Heart right ventricle (tissue), 16 donors: ENCODE measurements at regions not wholly inside any gene's neighbourhood (a gene's known extent, or its start where the extent isn't known, plus 50 kb on each side); places are given as distances from the start of the nearest gene placed in this dataset.
"Not testable (repeated sequence)": the region's sequence is repeated elsewhere in the genome, so short reads cannot be mapped to it uniquely, and the experiment has no call there.

Experiments
- ATAC-seq, 8 donors: fragments of 200-7000 bp; cut with Tn5 transposase; one replicate each; pipeline ENCODE4 v1.9.1; 2020; ENCODE audit warnings: mild to moderate bottlenecking in 8 of 8, moderate library complexity in 8 of 8, moderate number of reproducible peaks in 1 of 8
- DNase-seq, 2 donors: peaks; one replicate each; pipeline ENCODE4 v3.0.0-alpha.2; 2020
- H3K27ac ChIP-seq, 10 donors: fragments of 200-600 bp; sonication (generic) in 2 of 10; one replicate each; pipeline versions ENCODE4 v1.5.0 to v1.8.0; 2020 to 2022; ENCODE audit warnings: mild to moderate bottlenecking in 3 of 10
- H3K27me3 ChIP-seq, 7 donors: fragments of 200-600 bp; one replicate each; pipeline ENCODE4 v1.8.0; 2021 to 2022; ENCODE audit warnings: mild to moderate bottlenecking in 2 of 7
- H3K36me3 ChIP-seq, 9 donors: fragments of 200-600 bp; sonication (generic) in 1 of 9; one replicate each; pipeline versions ENCODE4 v1.5.0 to v1.8.0; 2020 to 2022; ENCODE audit warnings: mild to moderate bottlenecking in 2 of 9
- H3K4me1 ChIP-seq, 9 donors: fragments of 200-600 bp; sonication (generic) in 1 of 9; one replicate each; pipeline versions ENCODE4 v1.5.0 to v1.8.0; 2020 to 2022; ENCODE audit warnings: mild to moderate bottlenecking in 4 of 9
- H3K4me3 ChIP-seq, 10 donors: fragments of 200-600 bp; sonication (generic) in 2 of 10; one replicate each; pipeline versions ENCODE4 v1.5.0 to v1.8.0; 2020 to 2022; ENCODE audit warnings: mild to moderate bottlenecking in 7 of 10, moderate library complexity in 2 of 10
- H3K9me3 ChIP-seq, 11 donors: fragments of 200-600 bp in 10 of 11; sonication (generic) in 2 of 11; one replicate each; pipeline versions ENCODE4 v1.5.0 to v1.8.0; 2013 to 2022; ENCODE audit warnings: mild to moderate bottlenecking in 2 of 11, control low read depth in 1 of 11, moderate library complexity in 1 of 11
- WGBS, 2 donors: extraction: QIAGEN DNeasy Blood & Tissue Kit; methylation state at CpG; one replicate each; pipeline ENCODE4 v1.1.7; 2013; ENCODE audit warnings: inconsistent platforms in 1 of 2; 5-methylcytosine and 5-hydroxymethylcytosine counted together
- intact Hi-C, 10 donors: fragments of 100-400 bp; cut with DNase I; formaldehyde crosslinking; loops; one replicate each; pipeline versions ENCODE4 v1.11.1 to v1.14.2; 2022
- TF ChIP-seq, protein P1 (sequence below), 9 donors: fragments of 200-600 bp; sonication (generic) in 2 of 9; IDR thresholded peaks; one replicate each; pipeline versions ENCODE4 v1.5.0 to v1.8.0; 2021 to 2022; ENCODE audit warnings: antibody characterized with exemption in 9 of 9, mild to moderate bottlenecking in 5 of 9, moderate library complexity in 1 of 9
- donor health status: Arrhythmogenic right ventricular cardiomyopathy.
- donor health status: ischemic (EF 13 %, LVEDD 7.1; RV severe dilation, severe dysfunction).
- donor health status: healthy with polysubstance abuse.
- donor health status: DM: no; HTN: yes; CAD: no.
- donor health status: DM: no; HTN: no; CAD: no.
- donor health status: ischemic (EF 25% LVEDD 6.9; RV normal size, moderate dysfunction).
- donor health status: ischemic (EF 25% LVEDD 5.7; RV mildly dilated, moderate dysfunction).
- donor health status: healthy.
- donor health status: DM: yes; HTN: yes; CAD: no.
- donor health status: Ischemic cardiomyopathy.
- donor health status: ischemic (EF 35%, LVEDD 5.7; RV mildly dilated, moderate dysfunction).
- donor health status: nonischemic (EF 11% LVEDD 7.7; RV severe dilation, severe dysfunction).
- donor health status: DM: yes; HTN: yes; CAD: no.
- donor health status: PGD.
- donor health status: ischemic (EF 29% LVEDD 5.4; RV normal size, mild dysfunction).
- donor health status: nonischemic (EF 23%, LVEDD 6.1; RV moderate dilation, normal function).

DNA sequence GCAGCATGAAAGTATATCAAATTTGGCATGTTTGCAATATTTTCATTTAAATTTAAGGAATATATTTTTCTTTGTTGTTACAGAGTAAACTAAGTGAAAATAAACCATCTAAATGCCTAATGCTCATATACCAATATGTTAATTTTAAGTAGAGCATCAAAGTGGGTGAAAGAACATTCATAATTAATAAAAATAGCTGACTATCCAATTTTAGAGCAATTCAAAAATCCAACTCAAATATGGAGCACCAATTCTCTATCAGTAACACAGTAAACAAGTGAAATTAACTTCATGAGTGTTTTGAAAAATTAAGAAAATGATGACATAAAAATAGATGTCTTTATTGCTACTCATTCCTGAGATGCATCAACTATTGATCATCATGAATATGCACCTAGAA, 893.0 kb downstream of the DSC3 start:
- H3K4me1 ChIP-seq, result no peaks in the 10 kb centered on the region
- intact Hi-C loops, result loop anchor here in 1 of 10 donors (10.0 kb wide), 1 partner anchor 65 kb away; no protein-coding TSS in a partner anchor
- H3K9me3 ChIP-seq, result no peaks in the 10 kb centered on the region
- H3K36me3 ChIP-seq, result no peaks in the 10 kb centered on the region
- DNase-seq (no peak), ATAC-seq (no peak)
- no peak overlapping the region for H3K27ac ChIP-seq
- TF ChIP-seq, protein P1, sequence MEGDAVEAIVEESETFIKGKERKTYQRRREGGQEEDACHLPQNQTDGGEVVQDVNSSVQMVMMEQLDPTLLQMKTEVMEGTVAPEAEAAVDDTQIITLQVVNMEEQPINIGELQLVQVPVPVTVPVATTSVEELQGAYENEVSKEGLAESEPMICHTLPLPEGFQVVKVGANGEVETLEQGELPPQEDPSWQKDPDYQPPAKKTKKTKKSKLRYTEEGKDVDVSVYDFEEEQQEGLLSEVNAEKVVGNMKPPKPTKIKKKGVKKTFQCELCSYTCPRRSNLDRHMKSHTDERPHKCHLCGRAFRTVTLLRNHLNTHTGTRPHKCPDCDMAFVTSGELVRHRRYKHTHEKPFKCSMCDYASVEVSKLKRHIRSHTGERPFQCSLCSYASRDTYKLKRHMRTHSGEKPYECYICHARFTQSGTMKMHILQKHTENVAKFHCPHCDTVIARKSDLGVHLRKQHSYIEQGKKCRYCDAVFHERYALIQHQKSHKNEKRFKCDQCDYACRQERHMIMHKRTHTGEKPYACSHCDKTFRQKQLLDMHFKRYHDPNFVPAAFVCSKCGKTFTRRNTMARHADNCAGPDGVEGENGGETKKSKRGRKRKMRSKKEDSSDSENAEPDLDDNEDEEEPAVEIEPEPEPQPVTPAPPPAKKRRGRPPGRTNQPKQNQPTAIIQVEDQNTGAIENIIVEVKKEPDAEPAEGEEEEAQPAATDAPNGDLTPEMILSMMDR (IDR thresholded peaks at IDR 0.05), result no peak
- H3K27me3 ChIP-seq, result no peaks in the 10 kb centered on the region
- no peak overlapping the region for H3K4me3 ChIP-seq

DNA sequence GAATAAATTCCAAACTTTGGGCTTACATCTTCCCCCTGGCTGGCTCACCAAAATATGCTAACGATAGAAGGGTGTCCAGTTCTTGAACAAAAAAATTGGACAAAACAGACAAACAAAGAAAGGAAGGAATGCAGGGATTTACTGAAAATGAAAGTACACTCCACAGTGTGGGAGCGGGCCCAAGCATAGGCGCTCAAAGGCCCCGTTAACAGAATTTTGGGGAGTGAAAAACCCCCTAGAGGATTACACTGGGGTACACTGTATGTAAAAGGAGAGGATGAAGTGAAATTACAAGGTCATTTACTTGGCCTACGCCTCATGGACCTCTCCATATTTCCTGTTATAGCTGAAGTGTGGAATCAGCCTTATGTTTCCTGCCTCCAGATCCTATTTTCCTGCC, 899.7 kb downstream of the DSC3 start:
- DNase-seq, result no peak
- Histone ChIP-seq H3K4me3 (no peak overlapping the region), H3K27me3 (no peaks in the 10 kb centered on the region), H3K36me3 (no peaks in the 10 kb centered on the region), H3K9me3 (peaks cover 0 to 41% (median 0%) of the 10 kb centered on the region in 11 donors), H3K27ac (no peak overlapping the region), H3K4me1 (no peaks in the 10 kb centered on the region)
- TF ChIP-seq, protein P1 (IDR thresholded peaks at IDR 0.05), result no peak
- intact Hi-C loops, result loop anchor here in 1 of 10 donors (10.0 kb wide), 1 partner anchor 58 kb away; no protein-coding TSS in a partner anchor
- WGBS, 2 donors, result 82 to 85% methylated on average over 5 of the region's 5 CpGs
- ATAC-seq, result no peak

DNA sequence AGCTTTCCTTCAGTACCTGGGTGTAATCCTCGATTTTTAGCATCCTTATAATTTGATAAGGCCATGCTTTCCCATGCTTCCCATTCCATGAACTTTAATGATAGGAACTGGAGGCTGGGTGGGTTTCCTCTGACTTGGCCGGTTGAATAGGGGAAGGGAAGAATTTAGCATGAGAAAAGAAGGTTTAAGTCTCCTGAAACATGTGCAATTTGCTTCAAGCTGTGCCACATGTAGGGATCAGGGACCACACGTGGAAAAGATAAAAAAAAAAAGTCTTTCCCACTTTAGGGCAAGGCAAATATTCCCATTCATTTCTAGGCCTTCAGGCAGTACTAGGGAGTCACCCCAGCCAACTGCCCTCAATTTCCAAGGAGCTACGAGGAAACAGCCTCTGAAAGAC, 900.3 kb downstream of the DSC3 start:
- no peak for DNase-seq
- Histone ChIP-seq H3K4me1 (no peaks in the 10 kb centered on the region), H3K9me3 (peaks cover 0 to 41% (median 0%) of the 10 kb centered on the region in 11 donors), H3K27ac (no peak overlapping the region), H3K36me3 (no peaks in the 10 kb centered on the region), H3K4me3 (no peak overlapping the region), H3K27me3 (no peaks in the 10 kb centered on the region)
- intact Hi-C loops, result loop anchor here in 1 of 10 donors (10.0 kb wide), 1 partner anchor 57 kb away; no protein-coding TSS in a partner anchor
- TF ChIP-seq, protein P1 (IDR thresholded peaks at IDR 0.05), result no peak
- 38 to 41% methylated on average over 4 of the region's 4 CpGs for WGBS, 2 donors
- ATAC-seq, result no peak

DNA sequence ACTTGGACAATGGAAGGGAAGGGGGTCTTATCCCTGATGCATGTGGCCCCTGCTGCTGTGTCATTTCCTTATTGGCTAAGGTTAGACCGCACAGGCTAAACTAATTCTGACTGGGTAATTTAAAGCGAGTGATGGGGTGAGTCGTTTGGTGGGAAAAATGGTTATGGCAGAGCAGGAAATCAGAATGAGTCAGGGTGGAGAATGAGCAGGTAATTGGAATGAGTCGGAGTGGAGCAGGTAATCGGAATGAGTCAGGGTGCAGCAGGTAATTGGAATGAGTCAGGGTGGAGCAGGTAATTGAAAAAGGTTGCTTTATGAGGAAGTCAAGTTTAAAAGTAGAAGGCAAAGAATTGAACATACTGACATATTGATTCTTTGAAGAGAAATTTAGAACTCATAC, 901.0 kb downstream of the DSC3 start:
- WGBS, 2 donors, result 74 to 84% methylated on average over 5 of the region's 5 CpGs
- not testable (repeated sequence) for H3K27ac ChIP-seq, H3K36me3 ChIP-seq, DNase-seq, ATAC-seq, H3K27me3 ChIP-seq, H3K4me3 ChIP-seq, H3K4me1 ChIP-seq
- intact Hi-C loops, result loop anchor here in 1 of 10 donors (10.0 kb wide), 1 partner anchor 57 kb away; no protein-coding TSS in a partner anchor
- peaks cover 0 to 45% (median 0%) of the 10 kb centered on the region in 11 donors for H3K9me3 ChIP-seq

DNA sequence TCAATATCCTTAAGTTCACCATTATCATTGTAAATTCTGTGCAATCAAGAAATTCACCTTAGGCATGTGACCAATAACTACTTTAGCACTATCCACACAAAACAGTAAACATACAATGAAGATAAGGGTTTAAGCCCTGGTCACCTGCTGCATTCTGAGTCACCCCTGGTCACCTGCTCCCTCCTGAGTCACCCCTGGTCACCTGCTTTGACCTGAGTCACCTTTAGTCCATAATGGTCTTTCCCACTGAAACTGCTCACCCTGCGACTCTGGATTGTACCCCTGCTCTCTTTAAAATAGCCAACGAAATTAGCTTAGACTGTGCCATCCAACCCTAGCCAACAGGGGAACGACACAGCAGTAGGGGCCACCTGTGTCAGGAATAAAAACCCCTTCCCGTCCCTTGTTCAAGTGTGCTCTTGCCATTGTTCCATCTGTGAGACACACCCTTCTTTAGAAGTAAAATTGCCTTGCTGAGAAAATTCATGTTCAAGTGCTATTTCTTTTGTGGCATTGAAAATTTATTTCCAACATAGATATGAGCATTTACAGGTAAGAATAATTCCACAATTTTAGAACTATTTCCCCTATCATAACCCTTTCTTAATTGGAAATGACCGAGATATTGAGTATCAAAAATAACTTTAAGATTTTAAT, 902.8 kb downstream of the DSC3 start:
- Histone ChIP-seq H3K4me1 (no peaks in the 10 kb centered on the region), H3K27me3 (no peaks in the 10 kb centered on the region), H3K27ac (no peak overlapping the region), H3K4me3 (no peak overlapping the region), H3K36me3 (no peaks in the 10 kb centered on the region), H3K9me3 (peaks cover 0 to 50% (median 0%) of the 10 kb centered on the region in 11 donors)
- ATAC-seq, result no peak
- intact Hi-C loops, result loop anchor here in 1 of 10 donors (10.0 kb wide), 1 partner anchor 55 kb away; no protein-coding TSS in a partner anchor
- WGBS, 2 donors, result 57 to 68% methylated on average over 5 of the region's 5 CpGs
- no peak for DNase-seq
- TF ChIP-seq, protein P1 (IDR thresholded peaks at IDR 0.05), result no peak
